ENCODE measurements at regions not wholly inside any gene's neighbourhood (a gene's known extent, or its start where the extent isn't known, plus 50 kb on each side); places are given as distances from the start of the nearest gene placed in this dataset.

- DNase-seq (ENCODE audit: extremely low read depth in 1 of 4, low spot score in 3 of 4), result no peak
- no peak for FAIRE-seq
- Histone ChIP-seq H3K36me3 (ENCODE audit: control insufficient read depth, insufficient read depth, low read length) (no peaks in the 10 kb centered on the region), H3K9me1 (ENCODE audit: control insufficient read depth, insufficient read depth, low read length) (no peaks in the 10 kb centered on the region), H3K27ac (ENCODE audit: extremely low read depth, low read depth, low read length) (no peak overlapping the region), H3K9ac (ENCODE audit: insufficient read depth in 1 of 2, low read depth in 2 of 2, low read length in 2 of 2) (no peak overlapping the region), H2AFZ (ENCODE audit: low read depth, low read length) (no peak overlapping the region), H3K79me2 (ENCODE audit: control insufficient read depth, insufficient read depth, low read length) (no peaks in the 10 kb centered on the region), H3K4me3 (no peak overlapping the region), H4K20me1 (replicated peaks; ENCODE audit: control insufficient read depth, insufficient read depth, low read length) (no peaks in the 10 kb centered on the region), H3K4me2 (ENCODE audit: insufficient read depth, low read length) (no peak overlapping the region), H3K4me1 (replicated peaks in 1 of 2; ENCODE audit: control insufficient read depth in 2 of 2, insufficient read depth in 2 of 2, low read length in 2 of 2) (no peaks in the 10 kb centered on the region), H3K27me3 (ENCODE audit: control insufficient read depth in 2 of 2, insufficient read depth in 2 of 2, low read length in 2 of 2) (peaks cover 0 to 4% of the 10 kb centered on the region in 2 experiments; a peak in 1 of 5 replicates), H3K9me3 (replicated peaks; ENCODE audit: control insufficient read depth, insufficient read depth, low read depth, low read length) (no peaks in the 10 kb centered on the region)
- ChIA-PET CTCF (ENCODE audit: low intra/inter-chr PET ratio) (no interaction called here), POLR2A (no interaction called here)
- in situ Hi-C loops (cut with MboI) (no loop called here), intact Hi-C loops (cut with micrococcal nuclease) (no loop called here)
- TF ChIP-seq ZNF318 (IDR thresholded peaks at IDR 0.05; ENCODE audit: borderline replicate concordance in 1 of 2, low read depth in 1 of 2) (no peak), SREBF2 (CRISPR knock-in tag; IDR thresholded peaks at IDR 0.05) (no peak), MIER1 (IDR thresholded peaks at IDR 0.05; ENCODE audit: low read depth) (no peak)
- BruUV-seq (replicated peaks), result no TSS peak
- 1% methylated on average over 5 of the region's 5 CpGs for WGBS (ENCODE audit: insufficient coverage, low coverage, missing lambda C conversion rate)
- no peak for ATAC-seq
Observed at GRCh38 chr4:144461906-144462305, 184.1 kb upstream of the HHIP start.
